Middle frontal gyrus (tissue), 1 donor: ENCODE measurements at regions not wholly inside any gene's neighbourhood (a gene's known extent, or its start where the extent isn't known, plus 50 kb on each side); places are given as distances from the start of the nearest gene placed in this dataset.

Experiments used
- DNase-seq: peaks from one replicate; pipeline ENCODE4 v3.0.0-alpha.2; 2015; ENCODE audit warnings: low spot score; ENCODE audit errors: extremely low spot score

- no peak for DNase-seq
These were observed 713.3 kb upstream of the ADAMTS5 start for GRCh38 chr21:27680181-27680580.

DNA sequence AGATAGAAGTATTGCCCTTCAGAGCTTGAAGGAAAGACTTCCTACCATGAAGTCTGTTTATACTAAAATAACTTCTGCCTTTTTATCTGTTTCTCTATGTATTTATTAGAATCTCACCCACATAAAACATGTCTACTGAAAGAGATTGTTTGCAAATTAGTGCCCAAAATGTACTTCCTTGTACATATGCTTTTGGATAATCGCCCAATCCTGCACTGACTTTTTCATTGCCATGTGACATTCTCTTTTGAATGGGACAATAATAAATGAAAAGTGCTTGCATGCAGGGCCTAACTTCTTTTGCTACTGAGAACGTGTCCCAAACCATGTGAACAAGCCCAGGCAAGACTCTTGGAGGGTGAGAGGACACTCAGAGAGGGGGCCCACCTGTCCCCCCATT, 711.6 kb upstream of the ADAMTS5 start:
- DNase-seq, result no peak

GRCh38 chr21:27677546-27677945, 710.7 kb upstream of the ADAMTS5 start:
- DNase-seq, result no peak

- DNase-seq, result no peak
These were observed 708.4 kb upstream of the ADAMTS5 start for GRCh38 chr21:27675306-27675705.

DNA sequence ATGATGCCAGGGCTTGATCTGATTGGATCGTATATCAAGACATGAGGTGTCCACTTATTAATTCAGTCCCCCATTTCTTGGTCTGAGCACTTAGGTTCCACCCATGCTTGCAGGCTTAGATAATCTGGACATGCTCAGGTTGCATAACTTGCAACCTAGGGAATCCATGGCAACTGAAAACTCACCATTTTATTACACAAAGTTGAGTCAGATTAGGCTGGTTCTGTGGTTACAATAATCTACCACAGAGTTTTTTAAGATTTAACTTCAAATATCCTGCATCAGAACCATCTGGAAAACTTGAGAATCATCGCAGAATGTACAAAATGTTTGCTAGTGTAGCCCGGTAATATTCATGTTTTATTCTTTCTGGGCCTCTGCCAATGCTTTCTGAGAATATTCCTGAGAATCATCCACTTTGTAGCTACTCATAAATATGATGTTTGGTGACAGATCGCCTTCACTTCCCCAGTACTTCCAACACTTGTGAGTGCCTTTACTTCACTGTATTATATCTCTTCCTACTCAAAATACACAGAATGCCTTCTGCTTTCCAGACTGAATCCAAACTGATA, 707.2 kb upstream of the ADAMTS5 start:
- DNase-seq, result no peak

- no peak for DNase-seq
These were observed 706.7 kb upstream of the ADAMTS5 start for GRCh38 chr21:27673581-27673980.

GRCh38 chr21:27671207-27671606, 704.3 kb upstream of the ADAMTS5 start:
- no peak for DNase-seq

DNA sequence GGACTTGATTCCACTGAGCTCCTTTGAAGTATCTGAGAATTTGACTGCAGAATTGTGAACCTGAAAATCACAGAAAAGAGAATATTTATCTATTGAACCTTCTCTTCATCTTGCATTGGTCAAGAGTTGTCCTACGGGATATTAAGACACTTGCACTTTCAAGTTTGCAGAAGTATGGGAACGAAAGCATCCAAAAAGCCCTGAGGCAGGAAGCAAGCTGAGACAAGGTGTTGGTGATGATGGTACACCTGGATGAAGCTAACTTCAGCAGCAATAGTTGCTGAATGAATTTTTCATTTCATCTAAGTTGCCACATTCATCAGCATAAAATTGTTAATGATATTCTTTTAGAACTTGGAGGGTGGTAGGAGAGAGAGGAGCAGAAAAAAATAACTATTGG, 686.6 kb upstream of the ADAMTS5 start:
- DNase-seq, result no peak

GRCh38 chr21:27649762-27650161, 682.9 kb upstream of the ADAMTS5 start:
- no peak for DNase-seq

DNA sequence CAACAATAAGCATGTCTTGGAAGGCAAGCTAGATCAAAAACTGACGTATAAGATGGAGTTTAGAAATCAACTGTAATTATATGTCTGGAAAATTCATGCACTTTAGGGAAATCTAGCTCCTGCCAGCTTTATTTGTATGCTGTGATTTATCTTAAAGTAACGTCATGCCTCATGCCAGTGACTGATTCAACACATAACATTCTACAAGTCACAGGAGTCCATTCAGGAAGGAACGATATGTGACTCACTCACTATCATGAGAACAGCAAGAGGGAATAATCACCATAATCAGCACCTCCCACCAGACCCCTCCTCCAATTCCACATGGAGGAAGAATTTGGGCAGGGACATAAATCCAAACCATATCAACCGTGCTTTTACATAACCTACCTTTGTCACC, 682.4 kb upstream of the ADAMTS5 start:
- DNase-seq, result no peak

DNA sequence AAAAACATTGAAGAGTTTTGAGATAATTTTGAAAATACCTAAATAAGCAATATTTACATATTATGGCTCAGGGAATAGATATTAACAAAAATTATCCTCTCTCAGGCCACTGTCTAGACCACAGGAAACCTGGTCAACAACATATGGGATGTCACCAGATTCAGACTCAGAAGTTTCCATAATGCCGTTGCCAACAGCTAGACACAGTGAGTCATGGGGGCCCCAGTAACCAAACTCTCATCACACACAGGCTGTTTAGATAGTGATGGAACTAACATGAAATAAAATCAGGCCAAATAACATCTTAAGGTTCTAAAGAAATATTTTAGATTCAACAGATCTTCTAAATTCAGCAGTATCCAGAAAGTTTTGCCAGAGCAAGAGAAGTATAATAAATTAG, 681.7 kb upstream of the ADAMTS5 start:
- no peak for DNase-seq

GRCh38 chr21:27647921-27648320, 681.0 kb upstream of the ADAMTS5 start:
- no peak for DNase-seq

GRCh38 chr21:27647401-27647800, 680.5 kb upstream of the ADAMTS5 start:
- no peak for DNase-seq

GRCh38 chr21:27646691-27647090, 679.8 kb upstream of the ADAMTS5 start:
- DNase-seq, result no peak

DNA sequence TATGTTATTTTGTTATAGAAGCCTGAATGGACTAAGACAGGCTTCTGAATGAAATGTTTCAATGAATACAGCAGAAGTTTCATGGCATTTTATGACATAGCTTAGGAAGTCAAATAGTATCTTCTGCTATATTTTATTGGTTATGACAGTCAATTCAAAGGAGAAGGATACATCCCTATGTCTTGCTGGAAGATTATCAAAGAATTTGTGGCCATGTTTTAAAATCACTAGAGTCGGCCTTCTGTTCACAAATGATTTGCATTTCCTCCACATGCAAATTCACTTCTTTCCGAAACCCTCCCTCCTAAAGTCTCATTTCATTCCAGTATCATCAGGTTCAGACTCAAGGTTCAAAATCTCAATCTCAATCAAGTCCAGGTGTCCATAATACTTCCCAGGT, 679.2 kb upstream of the ADAMTS5 start:
- no peak for DNase-seq

DNA sequence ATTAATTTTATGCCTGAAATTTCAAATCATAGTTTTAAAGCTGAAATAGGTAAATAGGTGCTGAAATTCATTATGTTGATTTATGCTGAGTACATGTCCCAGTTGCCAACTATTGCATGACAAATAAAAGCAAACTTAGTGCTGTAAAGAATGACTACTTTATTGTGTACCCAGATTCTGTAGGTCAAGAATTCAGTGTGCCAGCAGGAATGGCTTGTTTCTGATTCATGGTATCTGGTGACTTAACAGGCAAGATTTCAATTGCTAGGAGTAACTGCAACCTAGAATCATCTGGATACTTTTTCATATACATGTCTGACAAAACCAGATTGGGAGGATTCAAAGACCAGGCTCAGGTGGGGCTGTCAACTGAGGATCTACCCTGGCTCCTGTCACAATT, 678.4 kb upstream of the ADAMTS5 start:
- no peak for DNase-seq

- DNase-seq, result no peak
These were observed 676.4 kb upstream of the ADAMTS5 start for GRCh38 chr21:27643326-27643725.

- DNase-seq, result no peak
These were observed 672.4 kb upstream of the ADAMTS5 start for GRCh38 chr21:27639286-27639685.

DNA sequence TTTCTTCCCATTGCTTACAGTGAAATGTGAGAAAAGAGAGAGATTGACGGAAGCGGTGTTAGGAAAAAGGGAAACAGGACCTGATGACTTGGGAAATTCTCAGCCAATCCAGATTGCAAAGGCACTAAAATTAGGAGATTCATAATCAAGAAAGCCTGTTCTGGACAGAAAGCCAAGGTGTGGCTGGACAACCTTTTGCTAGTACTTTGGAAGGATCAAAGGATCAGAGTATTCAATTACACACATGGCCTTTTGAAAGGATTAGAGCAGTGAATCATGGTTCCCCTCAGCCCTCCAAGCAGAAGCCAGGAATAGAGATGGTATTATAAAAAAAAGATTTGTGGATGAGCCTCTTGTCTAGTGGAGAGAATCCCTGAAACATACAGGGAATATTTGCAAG, 669.8 kb upstream of the ADAMTS5 start:
- no peak for DNase-seq

DNA sequence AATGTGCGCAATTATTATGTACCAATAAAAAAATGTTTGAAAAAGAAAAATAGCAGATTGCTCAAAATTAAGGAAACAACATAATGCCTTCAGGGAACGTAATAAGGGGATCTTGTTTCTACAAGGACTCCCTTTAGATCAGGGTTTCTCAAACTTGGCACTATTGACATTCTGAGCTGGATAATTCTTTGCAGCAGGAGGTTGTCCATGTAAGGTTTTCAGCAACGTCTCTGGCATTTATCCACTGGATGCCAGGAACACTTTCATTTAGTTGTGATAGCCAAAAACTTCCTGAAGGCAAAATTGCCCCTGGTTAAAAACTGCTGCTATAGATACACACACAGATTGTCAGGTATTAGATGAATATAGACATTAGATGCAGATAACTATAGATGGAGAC, 666.7 kb upstream of the ADAMTS5 start:
- no peak for DNase-seq

DNA sequence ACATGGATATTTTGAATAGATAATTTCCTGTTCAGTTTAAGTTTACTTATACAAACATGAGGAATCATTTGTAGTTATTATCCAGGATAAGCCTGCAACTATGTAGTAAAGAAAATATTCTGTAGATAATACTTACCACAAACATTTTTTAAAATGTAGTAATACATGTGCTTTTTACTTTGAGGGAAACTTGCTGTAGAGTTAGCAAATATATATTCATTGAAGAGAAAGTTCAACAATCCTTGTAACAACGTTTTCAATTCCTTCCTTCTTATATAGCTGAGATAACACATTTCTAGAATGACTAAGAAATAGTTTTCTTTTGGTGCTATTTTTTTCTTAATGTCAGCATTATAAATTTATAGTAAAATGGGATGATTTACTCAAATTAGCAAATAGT, 664.6 kb upstream of the ADAMTS5 start:
- no peak for DNase-seq

- DNase-seq, result no peak
These were observed 655.7 kb upstream of the ADAMTS5 start for GRCh38 chr21:27622631-27623030.

GRCh38 chr21:27614231-27614630, 647.3 kb upstream of the ADAMTS5 start:
- no peak for DNase-seq

- no peak for DNase-seq
These were observed 639.5 kb upstream of the ADAMTS5 start for GRCh38 chr21:27606422-27606821.
